Frontal cortex (tissue), 3 donors: ENCODE measurements at regions not wholly inside any gene's neighbourhood (a gene's known extent, or its start where the extent isn't known, plus 50 kb on each side); places are given as distances from the start of the nearest gene placed in this dataset.

ENCODE experiments used
- DNase-seq, 2 donors: peaks; one replicate each; pipeline ENCODE4 v3.0.0; 2012; ENCODE audit warnings: low spot score in 2 of 2
- FAIRE-seq: peaks from 2 replicates; lab custom pipeline; 2012; peaks lifted over from hg19 to GRCh38; lab: Jason Lieb, UNC
- donor health status: control.
- donor health status: control.
- donor health status: control.

GRCh38 chr19:30884146-30884812 lies 465.0 kb downstream of the TSHZ3 start:
- FAIRE-seq: no peak
- DNase-seq: no peak

- no peak for FAIRE-seq
- DNase-seq: no peak
Observed at GRCh38 chr19:30883071-30883470, 466.2 kb downstream of the TSHZ3 start.

DNA sequence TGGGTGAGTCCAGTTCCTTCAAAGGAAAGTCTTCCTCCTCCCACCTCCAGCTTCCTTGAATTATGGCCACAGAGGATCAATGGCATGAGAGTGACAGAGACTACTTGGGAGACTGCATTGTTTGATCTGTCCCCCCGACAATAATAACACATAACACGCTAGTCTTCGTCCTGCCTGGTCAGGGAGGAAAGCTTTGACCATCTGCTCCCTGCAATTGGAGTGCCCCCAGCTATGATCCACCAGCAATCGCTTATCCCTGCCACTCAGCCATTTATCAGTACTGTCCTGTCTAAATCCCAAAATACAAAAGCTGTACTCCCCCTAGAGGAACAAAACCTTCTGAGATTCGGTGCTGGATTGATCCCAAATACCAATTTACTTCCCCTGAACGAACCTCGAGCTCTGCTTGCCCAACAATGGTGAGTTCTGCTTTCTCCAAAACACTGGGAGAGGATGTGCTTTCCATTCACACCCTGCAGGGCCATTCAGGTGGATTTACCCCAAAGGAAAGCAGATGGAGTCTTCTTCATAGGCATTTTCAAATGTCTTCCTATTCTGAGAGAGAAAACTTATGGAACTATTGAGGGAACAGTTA lies 466.7 kb downstream of the TSHZ3 start:
- FAIRE-seq (no peak), DNase-seq (no peak)

GRCh38 chr19:30881930-30882329 lies 467.3 kb downstream of the TSHZ3 start:
- FAIRE-seq (no peak), DNase-seq (no peak)

DNA sequence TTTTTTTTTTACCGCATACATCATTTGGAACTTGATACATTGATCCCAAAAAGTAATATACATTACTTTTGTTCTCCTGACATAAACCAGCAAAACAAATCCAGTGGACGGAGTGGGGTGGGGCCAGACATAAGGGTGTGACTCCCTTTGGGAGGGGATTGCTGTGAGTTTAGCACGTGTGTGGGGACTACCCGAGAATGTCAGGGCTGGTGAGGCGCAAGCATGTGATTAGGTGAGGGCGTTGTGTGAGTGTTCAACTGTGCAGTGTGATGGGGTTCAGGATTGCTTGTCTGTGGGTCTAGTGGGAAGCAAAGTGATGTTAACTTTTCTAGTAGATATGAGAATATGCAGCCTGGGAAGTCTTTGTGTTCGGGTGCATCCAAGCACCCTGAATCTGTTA lies 468.0 kb downstream of the TSHZ3 start:
- FAIRE-seq: no peak

DNA sequence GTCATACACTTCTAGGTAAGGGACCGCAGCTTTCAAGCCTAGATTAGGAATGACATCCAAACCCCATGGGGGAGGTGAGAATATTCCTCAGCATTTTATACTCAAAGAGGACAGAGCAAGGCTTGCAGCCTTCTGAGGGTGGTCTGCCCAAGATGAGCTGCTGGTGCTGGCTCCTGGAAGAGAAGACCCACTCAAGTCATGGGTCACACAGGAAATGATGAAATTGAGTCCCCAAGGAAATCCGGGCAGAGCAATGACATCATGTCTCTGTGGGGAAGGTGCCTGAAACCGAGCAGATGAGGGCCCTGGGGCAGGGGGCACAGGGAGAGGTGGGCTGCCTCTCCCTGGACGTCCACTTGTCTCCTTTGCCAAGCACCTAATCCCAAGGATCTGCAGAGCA lies 468.7 kb downstream of the TSHZ3 start:
- FAIRE-seq: no peak
- no peak for DNase-seq

More for the DNA sequence above, 468.0 kb downstream of the TSHZ3 start:
- DNase-seq: no peak

GRCh38 chr19:30880151-30880550 lies 469.1 kb downstream of the TSHZ3 start:
- FAIRE-seq: no peak
- no peak for DNase-seq

DNA sequence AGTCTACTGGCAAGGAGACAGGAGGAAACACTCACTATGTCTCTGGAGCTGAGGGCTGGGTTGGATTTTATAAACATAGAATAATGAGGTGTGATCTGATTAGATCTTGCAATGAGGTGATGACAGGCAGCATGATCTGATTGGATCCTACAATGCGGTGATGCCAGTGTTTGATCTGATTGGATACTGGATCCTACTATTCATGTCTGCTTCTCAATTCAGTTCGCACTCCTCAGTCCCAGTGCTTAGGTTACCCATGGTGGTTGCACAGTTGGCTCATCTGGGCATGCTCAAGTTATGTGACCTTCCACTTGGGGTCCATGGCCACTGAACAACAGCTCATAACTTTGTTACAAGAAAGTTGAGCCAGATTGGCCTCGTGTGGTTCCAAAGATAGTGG lies 469.5 kb downstream of the TSHZ3 start:
- DNase-seq (no peak), FAIRE-seq (no peak)

DNA sequence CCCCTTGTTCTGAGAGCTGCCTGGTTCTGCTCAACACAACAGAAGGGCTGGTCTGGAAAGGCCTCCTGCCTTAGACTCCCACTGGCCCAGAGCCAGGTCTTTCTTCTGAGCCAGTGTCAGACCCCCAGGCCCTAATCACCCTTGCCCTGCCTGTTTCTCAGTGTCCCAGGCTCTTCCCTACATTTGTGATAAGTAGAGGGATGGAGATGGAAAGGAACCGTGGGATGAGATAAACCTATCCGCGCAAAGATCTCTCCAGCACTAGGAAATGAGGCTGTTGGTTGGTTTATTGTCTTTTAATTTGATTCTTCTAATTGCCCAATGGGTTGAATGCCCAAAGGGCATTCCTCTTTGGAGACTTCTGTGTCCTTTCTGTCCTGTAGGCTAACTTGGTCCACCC lies 470.0 kb downstream of the TSHZ3 start:
- FAIRE-seq: no peak

DNA sequence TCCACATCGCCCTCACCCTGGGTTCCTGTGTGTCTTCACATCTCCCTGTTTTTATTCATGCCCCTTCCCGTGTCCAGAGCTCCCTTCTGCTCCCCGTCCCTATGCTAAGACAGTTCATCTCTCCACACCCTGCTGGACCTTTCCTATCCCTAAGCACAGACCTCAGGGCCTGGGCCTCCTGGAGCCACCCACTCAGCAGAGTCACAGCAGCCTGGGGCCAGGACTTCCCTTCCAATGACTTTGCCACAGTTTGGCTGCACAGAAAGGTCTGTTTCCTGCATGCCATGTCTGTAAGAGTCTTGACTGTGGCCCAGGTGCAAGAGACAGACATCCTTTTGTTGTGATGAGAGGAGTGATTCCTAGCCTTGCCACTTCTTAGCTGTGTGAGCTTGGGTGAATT lies 470.7 kb downstream of the TSHZ3 start:
- FAIRE-seq (no peak), DNase-seq (no peak)

More for the DNA sequence above, 470.0 kb downstream of the TSHZ3 start:
- no peak for DNase-seq

DNA sequence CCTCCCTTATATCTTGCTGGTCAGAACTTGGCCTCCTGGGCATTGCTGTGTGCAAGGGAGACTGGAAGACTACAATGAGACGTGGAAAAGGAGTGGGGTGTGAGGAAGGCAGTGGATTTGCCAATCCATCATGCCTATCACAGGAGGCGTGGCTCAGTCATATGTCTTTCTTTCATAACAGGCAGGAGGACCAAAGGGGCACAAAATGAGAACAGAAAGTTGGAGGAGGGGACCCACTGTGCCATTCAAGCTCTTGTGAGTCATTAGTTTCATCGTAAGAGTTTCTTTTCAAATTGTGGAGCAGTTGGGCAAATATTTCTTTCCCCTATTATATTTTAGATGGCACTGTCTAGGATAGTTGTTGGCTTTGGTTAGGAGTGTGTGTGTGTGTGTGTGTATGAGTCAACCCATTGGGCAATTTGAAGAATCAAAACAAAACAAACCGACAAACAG lies 471.5 kb downstream of the TSHZ3 start:
- FAIRE-seq: no peak
- DNase-seq: no peak

DNA sequence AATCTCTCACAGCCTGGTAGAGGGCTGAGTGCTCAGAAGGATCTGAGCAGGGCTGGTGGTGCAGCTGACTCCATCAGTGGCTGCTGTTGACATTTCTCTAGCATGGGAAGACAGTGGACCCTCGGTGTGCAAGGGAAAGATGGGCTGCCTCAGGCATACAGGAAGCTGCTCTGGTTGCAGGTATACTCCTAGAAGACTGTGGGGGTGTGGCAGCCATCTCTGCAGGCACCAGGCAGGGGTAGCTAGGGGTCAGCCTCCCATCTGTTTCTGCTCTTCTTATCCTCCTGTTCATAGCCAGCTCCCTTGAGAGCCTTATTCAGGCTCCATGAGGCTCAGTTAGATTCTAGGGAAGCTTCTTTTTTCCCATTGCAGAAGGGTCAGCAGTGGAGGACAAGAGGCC lies 475.5 kb downstream of the TSHZ3 start:
- FAIRE-seq (no peak), DNase-seq (no peak)

DNA sequence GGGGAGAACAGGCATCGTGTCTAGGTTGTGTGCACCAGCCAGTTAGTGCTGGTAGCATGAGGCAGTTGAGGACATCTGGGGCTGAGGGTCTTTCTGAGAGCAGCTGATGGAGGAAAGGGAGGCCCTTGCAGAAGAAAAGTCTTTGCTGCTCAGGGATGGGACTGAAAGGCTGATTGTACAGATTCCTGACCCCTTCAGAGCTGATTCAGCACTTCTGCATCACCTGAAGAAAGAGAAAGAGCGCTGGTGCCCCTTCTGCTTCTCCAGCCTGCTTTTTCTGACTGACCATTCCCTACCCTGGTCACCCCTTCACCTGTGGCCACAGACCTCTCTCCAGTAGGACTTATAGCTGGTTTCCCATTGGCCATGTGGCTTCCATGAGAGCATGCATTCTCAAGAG lies 476.2 kb downstream of the TSHZ3 start:
- DNase-seq: no peak
- FAIRE-seq: no peak

DNA sequence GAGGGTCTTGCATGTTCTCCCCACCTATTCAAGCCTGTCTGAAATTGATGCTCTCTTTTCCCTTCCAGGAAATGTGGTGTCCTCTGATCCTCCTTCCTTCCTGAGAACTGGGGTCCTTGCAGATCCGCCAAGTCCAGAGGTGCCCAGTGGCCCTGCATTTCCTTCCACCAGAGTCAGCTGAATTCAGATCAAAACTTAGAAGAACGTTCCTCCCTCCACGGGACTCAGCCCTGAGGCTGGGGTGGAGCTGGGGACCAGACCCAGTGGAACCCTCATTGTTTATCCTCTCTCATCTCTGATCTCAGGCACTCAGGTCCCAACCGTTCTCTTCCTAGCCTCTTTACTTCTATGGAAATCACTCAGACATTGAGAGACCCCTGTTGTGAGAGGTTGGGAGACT lies 477.3 kb downstream of the TSHZ3 start:
- FAIRE-seq (no peak), DNase-seq (no peak)

DNA sequence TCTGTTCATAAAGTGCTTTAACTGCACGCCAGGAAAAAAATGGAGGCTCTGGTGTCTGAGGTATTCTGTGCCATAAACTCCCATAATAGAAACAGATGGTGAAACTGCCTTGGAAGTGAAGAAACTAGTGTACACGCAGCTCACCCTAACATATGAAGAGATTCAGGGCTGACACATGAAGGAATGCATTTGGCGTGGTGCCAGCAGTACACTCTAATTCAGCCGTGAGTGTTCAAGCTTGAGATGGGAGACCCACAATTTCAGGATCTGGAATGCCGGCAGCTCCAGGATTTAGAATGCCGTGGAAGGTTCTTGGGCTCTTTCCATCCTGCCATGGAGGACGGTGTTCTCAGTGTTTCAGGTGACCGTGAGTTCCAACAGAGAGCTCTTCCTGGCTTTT lies 478.4 kb downstream of the TSHZ3 start:
- no peak for FAIRE-seq

DNA sequence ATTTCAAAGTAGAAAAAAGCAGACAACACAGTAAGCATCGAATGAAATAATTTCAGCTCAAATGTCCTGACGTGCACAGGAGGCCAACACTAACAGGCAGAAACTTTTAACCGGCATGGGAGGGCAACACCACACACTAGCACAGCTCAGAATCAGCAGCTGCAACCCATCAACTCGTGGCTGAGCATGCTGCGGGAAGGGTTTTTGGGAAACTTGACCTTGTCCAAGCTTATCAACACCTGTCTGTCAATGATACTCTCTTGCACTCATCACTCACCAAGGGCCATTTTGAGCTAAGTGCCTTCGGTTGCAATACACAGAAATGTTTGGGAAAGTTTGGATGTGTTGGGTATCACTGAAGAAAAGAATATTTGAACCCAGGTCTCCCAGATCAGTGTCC lies 483.7 kb downstream of the TSHZ3 start:
- DNase-seq (no peak), FAIRE-seq (no peak)

More for the DNA sequence above, 478.4 kb downstream of the TSHZ3 start:
- no peak for DNase-seq

DNA sequence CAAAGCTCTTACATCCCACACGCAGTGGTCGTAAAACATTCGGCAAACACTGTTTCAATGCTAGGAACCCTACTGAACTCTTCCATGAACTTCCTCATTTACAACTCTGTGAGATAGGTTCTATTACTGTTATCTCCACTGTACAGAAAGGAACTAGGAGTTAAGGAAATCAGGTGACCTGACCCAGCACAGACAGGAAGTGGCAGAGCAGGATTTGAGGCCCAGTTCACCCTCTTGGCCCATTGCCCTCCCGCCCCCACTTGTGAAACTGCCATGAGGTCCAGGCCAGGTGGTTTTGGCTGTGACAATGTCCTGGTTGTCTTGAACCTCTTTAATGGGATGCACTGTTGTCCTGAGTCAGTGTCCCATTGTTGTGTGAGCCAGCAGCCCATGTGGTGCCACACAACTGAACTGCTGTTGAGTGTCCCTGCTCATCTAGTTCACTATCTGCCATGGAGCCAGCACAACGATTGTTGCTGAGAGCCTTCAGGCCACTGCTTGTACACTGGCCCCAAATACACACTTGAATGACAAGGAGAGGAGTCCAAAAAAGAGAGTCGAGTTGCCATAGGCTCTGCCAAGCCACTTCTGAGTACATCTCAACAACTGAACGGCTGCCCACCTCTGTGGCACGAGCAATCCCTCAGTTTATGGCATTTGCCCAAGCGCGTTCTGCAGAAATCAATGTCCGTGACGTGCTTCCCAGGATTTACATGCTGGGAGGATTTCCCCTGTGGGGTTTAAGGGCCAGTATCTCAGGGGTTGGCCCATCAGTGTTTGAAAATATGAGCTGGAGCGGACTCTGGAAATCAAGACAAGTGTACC lies 484.6 kb downstream of the TSHZ3 start:
- DNase-seq: no peak
- FAIRE-seq: no peak

GRCh38 chr19:30862876-30863275 lies 486.4 kb downstream of the TSHZ3 start:
- DNase-seq: no peak
- FAIRE-seq: no peak

- no peak for DNase-seq
- FAIRE-seq: no peak
Observed at GRCh38 chr19:30861919-30862318, 487.3 kb downstream of the TSHZ3 start.

- DNase-seq (no peak), FAIRE-seq (no peak)
Observed at GRCh38 chr19:30857966-30858490, 485.8 kb downstream of the ZNF536 start.

DNA sequence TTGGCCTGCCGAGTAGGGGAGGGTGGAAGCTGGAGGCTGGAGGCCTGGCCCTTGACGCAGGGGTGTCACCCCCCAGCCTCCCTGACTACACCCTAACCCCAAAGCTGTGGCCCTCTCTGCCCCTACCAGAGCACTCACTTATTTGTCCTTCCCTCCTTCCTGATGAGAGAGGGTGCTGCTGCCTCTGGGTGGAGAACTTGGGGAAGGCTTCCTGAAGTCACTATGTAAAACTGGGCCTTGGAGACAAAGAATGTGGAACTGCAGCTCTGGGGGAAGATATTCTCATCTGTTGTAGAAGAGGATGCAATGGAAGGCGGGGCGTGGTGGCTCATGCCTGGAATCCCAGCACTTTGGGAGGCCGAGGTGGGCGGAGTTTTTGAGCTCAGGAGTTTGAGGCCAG lies 485.2 kb downstream of the ZNF536 start:
- DNase-seq (no peak), FAIRE-seq (no peak)
